ENCODE measurements at regions not wholly inside any gene's neighbourhood (a gene's known extent, or its start where the extent isn't known, plus 50 kb on each side); places are given as distances from the start of the nearest gene placed in this dataset.
A peak's percentile ranks its signal among the peaks of the same experiment; 100 is the strongest.

GRCh38 chr1:14522926-14523241 lies 75.6 kb upstream of the KAZN start:
- no peak for TF ChIP-seq CTCF (IDR thresholded peaks at IDR 0.05; ENCODE audit: control extremely low read depth, extremely low read depth)
- H3K27ac ChIP-seq (ENCODE audit: low read depth in 1 of 2, low read length in 1 of 2), result no peak overlapping the region

GRCh38 chr1:14524826-14525636 lies 73.5 kb upstream of the KAZN start:
- DNase-seq (peak; percentile 55 to 85 (median 77)), ATAC-seq (ENCODE audit: insufficient read depth, low FRiP score) (no peak)
- Histone ChIP-seq H3K9me3 (ENCODE audit: control insufficient read depth in 4 of 4, insufficient read depth in 3 of 4, low read length in 3 of 4) (no peaks in the 10 kb centered on the region), H3K9ac (ENCODE audit: insufficient read depth in 1 of 2, low read length in 2 of 2) (no peak overlapping the region), H3K4me1 (ENCODE audit: control insufficient read depth in 5 of 5, insufficient read depth in 5 of 5, low read length in 5 of 5) (peaks cover 0 to 38% (median 11%) of the 10 kb centered on the region in 5 donors), H3K36me3 (ENCODE audit: control insufficient read depth in 4 of 4, insufficient read depth in 4 of 4, low read length in 4 of 4) (no peaks in the 10 kb centered on the region), H3K27me3 (ENCODE audit: control insufficient read depth in 3 of 3, insufficient read depth in 3 of 3, low read length in 2 of 3) (no peaks in the 10 kb centered on the region), H3K4me3 (no peak overlapping the region), H3K27ac (ENCODE audit: low read depth in 1 of 2, low read length in 1 of 2) (no peak overlapping the region)
- TF ChIP-seq CTCF (IDR thresholded peaks at IDR 0.05; ENCODE audit: control extremely low read depth, extremely low read depth), result no peak
- WGBS, 2 donors, result 77 to 85% methylated on average over 3 of the region's 3 CpGs

More at GRCh38 chr1:14522926-14523241, 75.6 kb upstream of the KAZN start:
- H3K9me3 ChIP-seq (ENCODE audit: control insufficient read depth in 4 of 4, insufficient read depth in 3 of 4, low read length in 3 of 4), result no peaks in the 10 kb centered on the region
- DNase-seq, result peak; percentile 58 to 71 (median 65)
- H3K9ac ChIP-seq (ENCODE audit: insufficient read depth in 1 of 2, low read length in 2 of 2), result no peak overlapping the region
- no peaks in the 10 kb centered on the region for H3K36me3 ChIP-seq (ENCODE audit: control insufficient read depth in 4 of 4, insufficient read depth in 4 of 4, low read length in 4 of 4)
- H3K27me3 ChIP-seq (ENCODE audit: control insufficient read depth in 3 of 3, insufficient read depth in 3 of 3, low read length in 2 of 3), result peaks cover 0 to 2% (median 0%) of the 10 kb centered on the region in 3 donors
- H3K4me3 ChIP-seq, result no peak overlapping the region
- WGBS, 2 donors, result 61 to 81% methylated on average over 4 of the region's 4 CpGs
- ATAC-seq (ENCODE audit: insufficient read depth, low FRiP score), result no peak
- peaks cover 0 to 57% (median 11%) of the 10 kb centered on the region in 5 donors for H3K4me1 ChIP-seq (ENCODE audit: control insufficient read depth in 5 of 5, insufficient read depth in 5 of 5, low read length in 5 of 5)

GRCh38 chr1:14529475-14529874 lies 69.0 kb upstream of the KAZN start:
- peaks cover 0 to 5% (median 5%) of the 10 kb centered on the region in 5 donors for H3K4me1 ChIP-seq (ENCODE audit: control insufficient read depth in 5 of 5, insufficient read depth in 5 of 5, low read length in 5 of 5)
- 66 to 83% methylated on average over 2 of the region's 2 CpGs for whole genome bisulfite sequencing, 2 donors
- H3K4me3 ChIP-seq, result no peak overlapping the region
- H3K27me3 ChIP-seq (ENCODE audit: control insufficient read depth in 3 of 3, insufficient read depth in 3 of 3, low read length in 2 of 3), result no peaks in the 10 kb centered on the region
- ATAC-seq (ENCODE audit: insufficient read depth, low FRiP score) (no peak), DNase-seq (no peak)
- no peak overlapping the region for H3K27ac ChIP-seq (ENCODE audit: low read depth in 1 of 2, low read length in 1 of 2)
- no peaks in the 10 kb centered on the region for H3K9me3 ChIP-seq (ENCODE audit: control insufficient read depth in 4 of 4, insufficient read depth in 3 of 4, low read length in 3 of 4)
- TF ChIP-seq CTCF (IDR thresholded peaks at IDR 0.05; ENCODE audit: control extremely low read depth, extremely low read depth), result no peak
- no peaks in the 10 kb centered on the region for H3K36me3 ChIP-seq (ENCODE audit: control insufficient read depth in 4 of 4, insufficient read depth in 4 of 4, low read length in 4 of 4)
- H3K9ac ChIP-seq (ENCODE audit: insufficient read depth in 1 of 2, low read length in 2 of 2), result no peak overlapping the region
